ENCODE measurements at regions not wholly inside any gene's neighbourhood (a gene's known extent, or its start where the extent isn't known, plus 50 kb on each side); places are given as distances from the start of the nearest gene placed in this dataset.
"Not testable (repeated sequence)": the region's sequence is repeated elsewhere in the genome, so short reads cannot be mapped to it uniquely, and the experiment has no call there.

DNA sequence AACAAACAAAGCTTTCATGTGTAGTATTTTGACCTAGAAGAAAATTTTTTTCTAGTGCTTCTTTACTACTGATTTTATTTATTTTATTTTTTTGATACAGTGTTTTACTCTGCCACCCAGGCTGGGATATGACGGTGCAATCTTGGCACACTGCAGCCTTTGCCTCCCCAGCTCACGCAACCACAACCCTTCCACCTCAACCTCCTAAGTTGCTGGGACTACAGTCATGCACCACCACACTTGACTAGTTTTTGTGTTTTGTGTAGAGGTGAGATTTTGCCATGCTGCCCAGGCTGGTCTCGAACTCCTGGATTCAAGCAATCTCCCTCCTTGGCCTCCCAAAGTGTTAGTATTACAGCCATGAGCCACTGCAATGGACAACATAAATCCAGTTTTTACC, 1234.0 kb downstream of the CDY2B start:
- Histone ChIP-seq H2BK120ac (ENCODE audit: low read depth, low read length) (no peak overlapping the region), H3K9ac (ENCODE audit: low read length) (no peak overlapping the region), H3K27ac (ENCODE audit: low read depth, low read length) (no peak overlapping the region), H3K79me2 (ENCODE audit: control insufficient read depth, insufficient read depth, low read length) (no peaks in the 10 kb centered on the region), H3K56ac (ENCODE audit: low read length) (no peak overlapping the region), H3K79me1 (ENCODE audit: low read length) (no peaks in the 10 kb centered on the region), H3K18ac (ENCODE audit: low read length) (no peak overlapping the region), H3K27me3 (ENCODE audit: insufficient read depth, low read length, poor library complexity) (no peaks in the 10 kb centered on the region), H3K4me1 (ENCODE audit: control insufficient read depth, low read depth, low read length) (no peaks in the 10 kb centered on the region), H4K5ac (ENCODE audit: low read length) (no peak overlapping the region), H2BK15ac (replicated peaks; ENCODE audit: low read depth) (no peak overlapping the region), H3K23ac (ENCODE audit: low read length) (no peak overlapping the region), H3K4me2 (ENCODE audit: low read length) (no peak overlapping the region), H3K4me3 (ENCODE audit: low read length) (no peak overlapping the region), H3K4ac (ENCODE audit: low read depth, low read length) (no peak overlapping the region), H3K36me3 (ENCODE audit: control insufficient read depth, insufficient read depth, low read length) (no peaks in the 10 kb centered on the region), H2BK5ac (ENCODE audit: low read length) (no peak overlapping the region), H4K8ac (ENCODE audit: low read depth, low read length) (no peak overlapping the region), H2AK5ac (ENCODE audit: low read length) (no peak overlapping the region)
- no CpG with 5 or more reads among the region's 3 CpGs for WGBS (ENCODE audit: extremely low coverage, insufficient coverage, low lambda C conversion rate)
- no peak for DNase-seq

DNA sequence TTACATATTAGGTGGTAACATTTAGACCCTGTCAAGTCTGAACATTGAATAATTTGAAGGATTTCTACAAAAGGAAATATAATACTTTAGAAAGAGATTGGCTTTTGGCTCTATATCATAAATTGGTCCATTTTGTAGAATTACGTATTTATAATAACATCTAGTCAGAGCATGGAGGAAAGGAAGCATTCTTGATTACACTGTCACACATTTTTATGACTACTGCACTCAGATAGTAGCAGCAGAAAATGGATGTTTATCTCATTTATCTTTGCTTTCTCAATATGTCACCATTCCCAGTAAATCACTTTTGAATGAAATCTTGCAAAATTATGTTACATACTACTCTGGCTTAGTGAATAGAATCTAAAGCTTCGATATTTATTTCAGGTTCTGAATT, 1234.6 kb downstream of the CDY2B start:
- Histone ChIP-seq H2BK15ac (replicated peaks; ENCODE audit: low read depth) (no peak overlapping the region), H3K23ac (ENCODE audit: low read length) (no peak overlapping the region), H3K27me3 (ENCODE audit: insufficient read depth, low read length, poor library complexity) (no peaks in the 10 kb centered on the region), H4K8ac (ENCODE audit: low read depth, low read length) (no peak overlapping the region), H3K4me3 (ENCODE audit: low read length) (no peak overlapping the region), H3K27ac (ENCODE audit: low read depth, low read length) (no peak overlapping the region), H3K18ac (ENCODE audit: low read length) (no peak overlapping the region), H3K36me3 (ENCODE audit: control insufficient read depth, insufficient read depth, low read length) (no peaks in the 10 kb centered on the region), H3K56ac (ENCODE audit: low read length) (no peak overlapping the region), H3K4ac (ENCODE audit: low read depth, low read length) (no peak overlapping the region), H3K4me1 (ENCODE audit: control insufficient read depth, low read depth, low read length) (no peaks in the 10 kb centered on the region), H3K79me1 (ENCODE audit: low read length) (no peaks in the 10 kb centered on the region), H4K5ac (ENCODE audit: low read length) (no peak overlapping the region), H3K9ac (ENCODE audit: low read length) (no peak overlapping the region), H3K79me2 (ENCODE audit: control insufficient read depth, insufficient read depth, low read length) (no peaks in the 10 kb centered on the region), H2BK5ac (ENCODE audit: low read length) (no peak overlapping the region), H3K4me2 (ENCODE audit: low read length) (no peak overlapping the region), H2AK5ac (ENCODE audit: low read length) (no peak overlapping the region), H2BK120ac (ENCODE audit: low read depth, low read length) (no peak overlapping the region)
- WGBS (ENCODE audit: extremely low coverage, insufficient coverage, low lambda C conversion rate), result no CpG with 5 or more reads among the region's 2 CpGs
- no peak for DNase-seq

GRCh38 chrY:16644270-16644800, 1235.7 kb downstream of the CDY2B start:
- Histone ChIP-seq H3K18ac (ENCODE audit: low read length) (no peak overlapping the region), H3K36me3 (ENCODE audit: control insufficient read depth, insufficient read depth, low read length) (no peaks in the 10 kb centered on the region), H3K79me2 (ENCODE audit: control insufficient read depth, insufficient read depth, low read length) (no peaks in the 10 kb centered on the region), H3K4me3 (ENCODE audit: low read length) (no peak overlapping the region), H3K4ac (ENCODE audit: low read depth, low read length) (no peak overlapping the region), H2BK5ac (ENCODE audit: low read length) (no peak overlapping the region), H4K5ac (ENCODE audit: low read length) (no peak overlapping the region), H3K23ac (ENCODE audit: low read length) (no peak overlapping the region), H2BK15ac (replicated peaks; ENCODE audit: low read depth) (no peak overlapping the region), H3K27ac (ENCODE audit: low read depth, low read length) (no peak overlapping the region), H3K4me1 (ENCODE audit: control insufficient read depth, low read depth, low read length) (no peaks in the 10 kb centered on the region), H3K9ac (ENCODE audit: low read length) (no peak overlapping the region), H2AK5ac (ENCODE audit: low read length) (no peak overlapping the region), H3K56ac (ENCODE audit: low read length) (no peak overlapping the region), H4K8ac (ENCODE audit: low read depth, low read length) (no peak overlapping the region), H3K27me3 (ENCODE audit: insufficient read depth, low read length, poor library complexity) (no peaks in the 10 kb centered on the region), H3K4me2 (ENCODE audit: low read length) (no peak overlapping the region), H3K79me1 (ENCODE audit: low read length) (no peaks in the 10 kb centered on the region), H2BK120ac (ENCODE audit: low read depth, low read length) (no peak overlapping the region)
- DNase-seq, result no peak
- WGBS (ENCODE audit: extremely low coverage, insufficient coverage, low lambda C conversion rate), result no CpG with 5 or more reads among the region's 6 CpGs

DNA sequence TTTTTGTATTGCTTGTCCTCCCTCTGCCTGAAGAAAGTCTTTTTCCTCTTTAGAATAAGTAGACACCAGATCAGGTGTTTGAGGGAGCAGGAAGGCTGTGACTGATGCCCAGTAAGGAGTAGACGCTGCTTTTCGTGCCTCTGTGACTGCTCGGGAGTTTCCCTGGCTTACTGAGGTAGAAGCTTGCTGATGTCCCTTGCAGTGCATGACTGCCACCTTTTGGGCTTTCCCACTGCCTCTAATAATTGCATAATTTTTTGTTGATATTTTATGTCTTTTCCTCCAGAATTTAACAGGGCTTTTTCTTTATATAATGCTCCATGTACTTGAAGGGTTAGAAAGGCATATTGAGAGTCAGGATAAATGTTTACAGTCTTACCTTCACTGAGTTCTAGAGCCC, 1240.2 kb downstream of the CDY2B start:
- Histone ChIP-seq H3K18ac (ENCODE audit: low read length) (no peak overlapping the region), H3K79me2 (ENCODE audit: control insufficient read depth, insufficient read depth, low read length) (no peaks in the 10 kb centered on the region), H2AK5ac (ENCODE audit: low read length) (no peak overlapping the region), H2BK120ac (ENCODE audit: low read depth, low read length) (no peak overlapping the region), H3K9ac (ENCODE audit: low read length) (no peak overlapping the region), H4K8ac (ENCODE audit: low read depth, low read length) (no peak overlapping the region), H2BK5ac (ENCODE audit: low read length) (no peak overlapping the region), H3K4me3 (ENCODE audit: low read length) (no peak overlapping the region), H3K4me2 (ENCODE audit: low read length) (no peak overlapping the region), H3K56ac (ENCODE audit: low read length) (no peak overlapping the region), H4K5ac (ENCODE audit: low read length) (no peak overlapping the region), H3K79me1 (ENCODE audit: low read length) (no peaks in the 10 kb centered on the region), H3K4ac (ENCODE audit: low read depth, low read length) (no peak overlapping the region), H3K23ac (ENCODE audit: low read length) (no peak overlapping the region), H3K36me3 (ENCODE audit: control insufficient read depth, insufficient read depth, low read length) (no peaks in the 10 kb centered on the region), H3K4me1 (ENCODE audit: control insufficient read depth, low read depth, low read length) (no peaks in the 10 kb centered on the region), H3K27me3 (ENCODE audit: insufficient read depth, low read length, poor library complexity) (no peaks in the 10 kb centered on the region), H3K27ac (ENCODE audit: low read depth, low read length) (no peak overlapping the region), H2BK15ac (replicated peaks; ENCODE audit: low read depth) (no peak overlapping the region)
- WGBS (ENCODE audit: extremely low coverage, insufficient coverage, low lambda C conversion rate), result no CpG with 5 or more reads among the region's 3 CpGs
- peak; percentile 15 for DNase-seq

DNA sequence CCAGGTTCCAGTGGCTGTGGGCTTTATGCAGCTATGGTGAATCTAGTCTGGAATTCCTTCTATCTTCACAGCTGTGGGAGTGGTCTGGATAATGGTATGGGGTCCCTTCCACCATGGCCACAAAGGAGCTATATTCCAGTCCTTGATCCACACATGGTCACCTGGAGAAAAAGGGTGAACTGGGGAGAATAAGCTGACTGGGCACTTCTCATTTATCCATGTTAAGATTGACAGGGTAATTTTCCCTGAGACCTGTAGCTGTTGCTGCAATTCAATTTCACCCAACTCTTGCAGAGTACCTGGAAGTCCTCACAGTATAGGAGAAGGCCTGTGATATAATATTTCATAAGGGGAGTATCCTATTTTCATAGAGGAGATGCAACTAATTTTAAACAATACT, 1241.3 kb downstream of the CDY2B start:
- H2BK5ac ChIP-seq (ENCODE audit: low read length); H3K18ac ChIP-seq (ENCODE audit: low read length); H3K56ac ChIP-seq (ENCODE audit: low read length); H3K27me3 ChIP-seq (ENCODE audit: insufficient read depth, low read length, poor library complexity); H3K4me2 ChIP-seq (ENCODE audit: low read length); H3K79me1 ChIP-seq (ENCODE audit: low read length); H2BK15ac ChIP-seq (replicated peaks; ENCODE audit: low read depth); H4K5ac ChIP-seq (ENCODE audit: low read length); H2AK5ac ChIP-seq (ENCODE audit: low read length); DNase-seq; H4K8ac ChIP-seq (ENCODE audit: low read depth, low read length); H3K36me3 ChIP-seq (ENCODE audit: control insufficient read depth, insufficient read depth, low read length); H3K27ac ChIP-seq (ENCODE audit: low read depth, low read length); H3K4ac ChIP-seq (ENCODE audit: low read depth, low read length); H3K79me2 ChIP-seq (ENCODE audit: control insufficient read depth, insufficient read depth, low read length); H3K4me1 ChIP-seq (ENCODE audit: control insufficient read depth, low read depth, low read length); H3K9ac ChIP-seq (ENCODE audit: low read length); H3K23ac ChIP-seq (ENCODE audit: low read length); H2BK120ac ChIP-seq (ENCODE audit: low read depth, low read length); H3K4me3 ChIP-seq (ENCODE audit: low read length): not testable (repeated sequence)

DNA sequence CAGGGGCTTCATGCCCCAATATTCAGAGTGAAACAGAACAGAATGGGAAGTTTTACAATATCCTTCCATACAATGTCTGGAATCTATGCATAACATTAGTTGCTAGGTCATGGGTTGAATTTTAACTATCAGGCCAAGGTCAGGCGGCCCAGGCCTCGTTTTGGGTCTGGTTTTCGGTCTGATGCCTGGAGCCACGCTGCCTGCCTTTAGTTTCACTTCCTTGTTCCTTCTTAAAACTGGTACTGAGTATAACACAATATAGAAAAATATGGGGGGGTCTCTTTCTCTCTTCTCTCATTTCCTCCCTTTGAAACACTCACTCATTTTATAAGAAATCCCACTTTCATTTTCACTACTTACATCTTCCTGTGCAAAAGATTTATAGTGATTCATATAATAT, 1243.8 kb downstream of the CDY2B start:
- H3K9ac ChIP-seq (ENCODE audit: low read length), result no peak overlapping the region
- H2AK5ac ChIP-seq (ENCODE audit: low read length), result no peak overlapping the region
- no peaks in the 10 kb centered on the region for H3K79me1 ChIP-seq (ENCODE audit: low read length)
- WGBS (ENCODE audit: extremely low coverage, insufficient coverage, low lambda C conversion rate), result no CpG with 5 or more reads among the region's 4 CpGs
- no peak overlapping the region for H2BK15ac ChIP-seq (replicated peaks; ENCODE audit: low read depth)
- H3K27me3 ChIP-seq (ENCODE audit: insufficient read depth, low read length, poor library complexity), result no peaks in the 10 kb centered on the region
- H3K27ac ChIP-seq (ENCODE audit: low read depth, low read length), result no peak overlapping the region
- H3K4me2 ChIP-seq (ENCODE audit: low read length), result no peak overlapping the region
- H3K4me1 ChIP-seq (ENCODE audit: control insufficient read depth, low read depth, low read length), result no peaks in the 10 kb centered on the region
- no peaks in the 10 kb centered on the region for H3K79me2 ChIP-seq (ENCODE audit: control insufficient read depth, insufficient read depth, low read length)
- H2BK5ac ChIP-seq (ENCODE audit: low read length), result no peak overlapping the region
- no peak overlapping the region for H3K4me3 ChIP-seq (ENCODE audit: low read length)
- H2BK120ac ChIP-seq (ENCODE audit: low read depth, low read length), result no peak overlapping the region
- no peak for DNase-seq
- H3K18ac ChIP-seq (ENCODE audit: low read length), result no peak overlapping the region
- H4K5ac ChIP-seq (ENCODE audit: low read length), result no peak overlapping the region
- no peak overlapping the region for H4K8ac ChIP-seq (ENCODE audit: low read depth, low read length)
- no peak overlapping the region for H3K4ac ChIP-seq (ENCODE audit: low read depth, low read length)
- no peak overlapping the region for H3K23ac ChIP-seq (ENCODE audit: low read length)
- H3K56ac ChIP-seq (ENCODE audit: low read length), result no peak overlapping the region
- H3K36me3 ChIP-seq (ENCODE audit: control insufficient read depth, insufficient read depth, low read length), result no peaks in the 10 kb centered on the region
